IMR-90 (cell line): ENCODE measurements at regions not wholly inside any gene's neighbourhood (a gene's known extent, or its start where the extent isn't known, plus 50 kb on each side); places are given as distances from the start of the nearest gene placed in this dataset.

ENCODE experiments used
- ATAC-seq: fragments of 200-7000 bp; cut with Tn5 transposase; 2 replicates; pipeline ENCODE4 v1.9.1; 2020; ENCODE audit warnings: low read depth, mild to moderate bottlenecking, moderate library complexity
- BruUV-seq: library from RNA; stranded (reverse); fragments of 400-500 nt; replicated peaks from 2 replicates; lab custom pipeline; 2021; lab: Mats Ljungman, UMichigan
- CTCF ChIA-PET: fragments of 300-600 bp; formaldehyde crosslinking; extraction: SDS; loops from one replicate; lab custom pipeline; 2021; ENCODE audit warnings: antibody characterized with exemption; lab: Yijun Ruan, JAX
- POLR2A ChIA-PET: fragments of 300-600 bp; sonication (Branson Sonifier 250); formaldehyde crosslinking; loops from one replicate; lab custom pipeline; 2022; ENCODE audit warnings: antibody characterized with exemption; ENCODE audit not compliant: unreplicated experiment; lab: Charles Lee
- DNase-seq: peaks from one replicate; pipeline ENCODE4 v3.0.0; 2013
- H2AFZ ChIP-seq: replicated peaks from 2 replicates; pipeline ENCODE3; 2013; ENCODE audit warnings: low read length, mild to moderate bottlenecking; ENCODE audit not compliant: poor library complexity
- H2AK5ac ChIP-seq: 2 replicates; pipeline ENCODE4 v1.6.1; 2013; ENCODE audit warnings: low read depth, low read length, inconsistent platforms
- H2AK9ac ChIP-seq: replicated peaks from 2 replicates; pipeline ENCODE3; 2013; ENCODE audit warnings: mild to moderate bottlenecking, low read depth, low read length, moderate library complexity; ENCODE audit not compliant: poor library complexity
- H2BK120ac ChIP-seq: 2 replicates; pipeline ENCODE4 v1.6.1; 2013; ENCODE audit warnings: low read depth, low read length, inconsistent platforms
- H2BK15ac ChIP-seq: 3 replicates; pipeline ENCODE4 v1.6.1; 2013; ENCODE audit warnings: low read depth, low read length, inconsistent platforms
- H2BK20ac ChIP-seq: 2 replicates; pipeline ENCODE4 v1.6.1; 2013; ENCODE audit warnings: low read depth, mild to moderate bottlenecking, inconsistent platforms, low read length, moderate library complexity
- H2BK5ac ChIP-seq: 2 replicates; pipeline ENCODE4 v1.6.1; 2013; ENCODE audit warnings: mild to moderate bottlenecking, low read depth, low read length, inconsistent platforms; ENCODE audit not compliant: poor library complexity, severe bottlenecking
- H3K14ac ChIP-seq: replicated peaks from 2 replicates; pipeline ENCODE4 v1.6.1; 2013; ENCODE audit warnings: low read depth, low read length, inconsistent platforms
- H3K18ac ChIP-seq: 2 replicates; pipeline ENCODE4 v1.6.1; 2013; ENCODE audit warnings: low read depth, low read length, control low read depth
- H3K23ac ChIP-seq: 2 replicates; pipeline ENCODE4 v1.6.1; 2013; ENCODE audit warnings: low read depth, low read length, inconsistent platforms
- H3K27ac ChIP-seq: 2 replicates; pipeline ENCODE4 v1.5.1; 2013; ENCODE audit warnings: mild to moderate bottlenecking, control low read depth, low read length; ENCODE audit not compliant: insufficient read depth
- H3K27me3 ChIP-seq: 2 replicates; pipeline ENCODE4 v1.6.1; 2013; ENCODE audit warnings: low read length; ENCODE audit not compliant: control insufficient read depth, insufficient read depth
- H3K36me3 ChIP-seq: 2 replicates; pipeline ENCODE4 v1.6.1; 2013; ENCODE audit warnings: low read length, mixed read lengths; ENCODE audit not compliant: control insufficient read depth, insufficient read depth
- H3K4ac ChIP-seq: 2 replicates; pipeline ENCODE4 v1.6.1; 2013; ENCODE audit warnings: low read depth, low read length, inconsistent platforms
- H3K4me1 ChIP-seq: 2 replicates; pipeline ENCODE4 v1.6.1; 2013; ENCODE audit warnings: low read length, mixed read lengths; ENCODE audit not compliant: control insufficient read depth, insufficient read depth
- H3K4me2 ChIP-seq: 2 replicates; pipeline ENCODE4 v1.6.1; 2013; ENCODE audit warnings: low read depth, mild to moderate bottlenecking, control low read depth, low read length, moderate library complexity
- H3K4me3 ChIP-seq: 2 replicates; pipeline ENCODE4 v1.5.1; 2013; ENCODE audit warnings: low read depth, mild to moderate bottlenecking, control low read depth, low read length, moderate library complexity; ENCODE audit not compliant: insufficient read depth
- H3K56ac ChIP-seq: 2 replicates; pipeline ENCODE4 v1.6.1; 2013; ENCODE audit warnings: low read length, inconsistent platforms; ENCODE audit not compliant: insufficient read depth; ENCODE audit errors: extremely low read depth
- H3K79me1 ChIP-seq, 2 experiments: 2 replicates each; pipeline ENCODE4 v1.6.1; 2013; ENCODE audit warnings: low read length in 2 of 2, inconsistent platforms in 1 of 2, low read depth in 1 of 2
- H3K9ac ChIP-seq: 2 replicates; pipeline ENCODE4 v1.6.1; 2013; ENCODE audit warnings: low read depth, low read length, control low read depth
- H3K9me1 ChIP-seq: 2 replicates; pipeline ENCODE4 v1.6.1; 2013; ENCODE audit warnings: low read length, inconsistent platforms; ENCODE audit not compliant: insufficient read depth
- H3K9me3 ChIP-seq: 2 replicates; pipeline ENCODE4 v1.6.1; 2013; ENCODE audit warnings: low read length; ENCODE audit not compliant: control insufficient read depth, insufficient read depth
- H4K20me1 ChIP-seq: 2 replicates; pipeline ENCODE4 v1.6.1; 2013; ENCODE audit warnings: low read length, inconsistent platforms; ENCODE audit not compliant: insufficient read depth
- H4K5ac ChIP-seq: 2 replicates; pipeline ENCODE4 v1.6.1; 2013; ENCODE audit warnings: mild to moderate bottlenecking, low read depth, low read length, control low read depth
- H4K8ac ChIP-seq, 2 experiments: 2 replicates each; pipeline ENCODE4 v1.6.1; 2013; ENCODE audit warnings: low read depth in 2 of 2, low read length in 2 of 2, control low read depth in 1 of 2, inconsistent platforms in 1 of 2
- H4K91ac ChIP-seq: 2 replicates; pipeline ENCODE4 v1.6.1; 2013; ENCODE audit warnings: low read depth, low read length, inconsistent platforms; ENCODE audit not compliant: insufficient read depth
- BHLHE40 ChIP-seq: fragments of 150-350 bp; IDR thresholded peaks from 2 replicates; pipeline ENCODE4 v1.6.1; 2016; ENCODE audit warnings: mild to moderate bottlenecking, low read depth, low read length
- CEBPB ChIP-seq: IDR thresholded peaks from 2 replicates; pipeline ENCODE4 v1.6.1; 2012; ENCODE audit warnings: low read depth, low read length, improper control_type of control experiment
- CHD1 ChIP-seq: IDR thresholded peaks from 2 replicates; pipeline ENCODE4 v1.6.1; 2012; ENCODE audit warnings: low read depth, low read length, improper control_type of control experiment
- FOS ChIP-seq: fragments of 150-350 bp; IDR thresholded peaks from 2 replicates; pipeline ENCODE4 v1.6.1; 2016; ENCODE audit warnings: low read depth, low read length
- MAFK ChIP-seq: IDR thresholded peaks from 2 replicates; pipeline ENCODE4 v1.6.1; 2012; ENCODE audit warnings: low read depth, low read length, improper control_type of control experiment
- MAZ ChIP-seq: IDR thresholded peaks from 2 replicates; pipeline ENCODE4 v1.6.1; 2012; ENCODE audit warnings: low read depth, mild to moderate bottlenecking, low read length, improper control_type of control experiment, moderate library complexity, borderline replicate concordance
- MXI1 ChIP-seq: IDR thresholded peaks from 2 replicates; pipeline ENCODE4 v1.6.1; 2012; ENCODE audit warnings: low read depth, mild to moderate bottlenecking, low read length, moderate library complexity, borderline replicate concordance
- NFE2L2 ChIP-seq: fragments of 150-350 bp; IDR thresholded peaks from 2 replicates; pipeline ENCODE4 v1.6.1; 2016; ENCODE audit warnings: low read depth, mild to moderate bottlenecking, low read length
- POLR2A ChIP-seq: IDR thresholded peaks from 2 replicates; pipeline ENCODE4 v1.6.1; 2012; ENCODE audit warnings: mild to moderate bottlenecking, low read depth, low read length
- RAD21 ChIP-seq: IDR thresholded peaks from 2 replicates; pipeline ENCODE4 v1.6.1; 2012; ENCODE audit warnings: low read length, improper control_type of control experiment
- WGBS, 2 experiments: methylation state at CpG; one replicate each; pipeline versions ENCODE4 v1.1.5 to v1.1.7; 2013; ENCODE audit warnings: missing lambda C conversion rate in 2 of 2; ENCODE audit not compliant: insufficient read length in 1 of 2; ENCODE audit errors: extremely low coverage in 2 of 2; 5-methylcytosine and 5-hydroxymethylcytosine counted together
- dilution Hi-C: fragments of 300-500 bp; cut with HindIII; formaldehyde crosslinking; loops from one replicate; pipeline ENCODE4 v1.14.3; 2018; ENCODE audit warnings: low sequenced_read_pairs; ENCODE audit not compliant: unreplicated experiment
- in situ Hi-C: fragments of 300-500 bp; cut with MboI; formaldehyde crosslinking; loops from 3 replicates; pipeline ENCODE4 v1.14.3; 2019; ENCODE audit warnings: low sequenced_read_pairs, inconsistent platforms, mixed read lengths
- intact Hi-C: fragments of 100-400 bp; cut with micrococcal nuclease; formaldehyde crosslinking; loops from 2 replicates; pipeline ENCODE4 v1.10.0; 2022
- TF ChIP-seq, protein P1 (sequence below): fragments of 150-350 bp; IDR thresholded peaks from 2 replicates; pipeline ENCODE4 v1.6.1; 2017; ENCODE audit warnings: mild to moderate bottlenecking, antibody characterized with exemption, low read length, low read depth
- TF ChIP-seq, protein P2 (sequence below): fragments of 150-350 bp; IDR thresholded peaks from 2 replicates; pipeline ENCODE4 v1.6.1; 2016; ENCODE audit warnings: low read depth, mild to moderate bottlenecking, low read length, moderate library complexity, borderline replicate concordance

DNA sequence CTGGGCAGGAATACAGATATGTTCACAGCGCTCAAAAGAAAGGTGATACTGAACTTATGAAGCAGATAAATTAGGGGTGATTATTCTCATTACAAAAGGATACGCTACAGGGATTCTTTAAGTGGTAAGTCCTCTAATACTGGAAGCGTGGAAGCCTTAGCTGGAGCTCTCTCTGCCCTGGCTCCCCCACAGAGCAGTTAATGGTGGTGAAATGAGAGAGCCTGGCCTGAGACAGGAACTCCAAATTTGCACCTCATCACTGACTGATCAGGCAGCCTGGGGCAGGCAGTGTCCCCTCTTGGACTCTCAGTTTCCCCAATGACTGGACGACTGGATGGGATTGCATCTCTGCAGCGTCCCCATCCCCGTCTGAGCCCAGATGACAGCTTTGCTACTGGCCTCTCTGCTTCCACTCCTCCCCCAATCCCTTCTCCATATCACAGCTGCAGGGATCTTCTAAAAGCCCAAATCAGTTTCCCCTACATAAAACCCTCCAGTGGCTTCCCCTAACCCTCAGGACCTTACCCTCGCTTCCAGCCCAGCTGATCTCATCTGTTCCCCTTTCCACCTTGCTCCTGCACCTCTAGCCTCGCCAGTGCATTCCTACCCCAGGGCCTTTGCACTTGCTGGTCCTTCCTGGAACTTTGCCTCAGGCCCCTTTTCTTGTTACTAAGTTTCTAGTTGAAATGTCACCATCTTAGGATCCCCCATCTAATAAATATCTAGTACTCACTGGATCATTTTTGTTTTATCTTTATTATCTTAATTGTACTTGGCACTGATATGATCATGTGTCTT, 171.7 kb upstream of the LHX5 start:
- WGBS, 2 experiments, result 23% methylated on average over 3 of the region's 8 CpGs; no CpG with 5 or more reads in 1 of the 2 experiments
- BruUV-seq, result no TSS peak

More for the DNA sequence above, 171.7 kb upstream of the LHX5 start:
- no peak overlapping the region for H3K23ac ChIP-seq
- no peak overlapping the region for H4K8ac ChIP-seq
- H4K20me1 ChIP-seq, result no peaks in the 10 kb centered on the region
- no peak overlapping the region for H2BK15ac ChIP-seq
- no peak overlapping the region for H3K56ac ChIP-seq
- peaks cover 14% of the 10 kb centered on the region for H3K27me3 ChIP-seq
- ChIA-PET POLR2A (no interaction called here), CTCF (no interaction called here)
- dilution Hi-C loops, result no loop called here
- no peaks in the 10 kb centered on the region for H3K36me3 ChIP-seq
- H3K79me1 ChIP-seq, result no peaks in the 10 kb centered on the region
- H3K9me1 ChIP-seq, result no peaks in the 10 kb centered on the region
- H3K4ac ChIP-seq, result no peak overlapping the region
- H2AFZ ChIP-seq, result no peak overlapping the region
- H3K9me3 ChIP-seq, result no peaks in the 10 kb centered on the region
- no peak overlapping the region for H4K5ac ChIP-seq
- H3K18ac ChIP-seq, result no peak overlapping the region
- no peak for TF ChIP-seq CEBPB
- no peak for TF ChIP-seq FOS
- TF ChIP-seq RAD21, result no peak
- no peak for TF ChIP-seq MXI1
- TF ChIP-seq, protein P1, sequence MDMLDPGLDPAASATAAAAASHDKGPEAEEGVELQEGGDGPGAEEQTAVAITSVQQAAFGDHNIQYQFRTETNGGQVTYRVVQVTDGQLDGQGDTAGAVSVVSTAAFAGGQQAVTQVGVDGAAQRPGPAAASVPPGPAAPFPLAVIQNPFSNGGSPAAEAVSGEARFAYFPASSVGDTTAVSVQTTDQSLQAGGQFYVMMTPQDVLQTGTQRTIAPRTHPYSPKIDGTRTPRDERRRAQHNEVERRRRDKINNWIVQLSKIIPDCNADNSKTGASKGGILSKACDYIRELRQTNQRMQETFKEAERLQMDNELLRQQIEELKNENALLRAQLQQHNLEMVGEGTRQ, result no peak
- no peak for TF ChIP-seq MAFK
- TF ChIP-seq MAZ, result no peak
- no peak for TF ChIP-seq POLR2A
- TF ChIP-seq NFE2L2, result no peak
- TF ChIP-seq, protein P2, sequence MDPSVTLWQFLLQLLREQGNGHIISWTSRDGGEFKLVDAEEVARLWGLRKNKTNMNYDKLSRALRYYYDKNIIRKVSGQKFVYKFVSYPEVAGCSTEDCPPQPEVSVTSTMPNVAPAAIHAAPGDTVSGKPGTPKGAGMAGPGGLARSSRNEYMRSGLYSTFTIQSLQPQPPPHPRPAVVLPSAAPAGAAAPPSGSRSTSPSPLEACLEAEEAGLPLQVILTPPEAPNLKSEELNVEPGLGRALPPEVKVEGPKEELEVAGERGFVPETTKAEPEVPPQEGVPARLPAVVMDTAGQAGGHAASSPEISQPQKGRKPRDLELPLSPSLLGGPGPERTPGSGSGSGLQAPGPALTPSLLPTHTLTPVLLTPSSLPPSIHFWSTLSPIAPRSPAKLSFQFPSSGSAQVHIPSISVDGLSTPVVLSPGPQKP, result no peak
- TF ChIP-seq CHD1, result no peak
- no peak for TF ChIP-seq BHLHE40
- H3K27ac ChIP-seq, result no peak overlapping the region
- ATAC-seq (no peak), DNase-seq (no peak)
- no peak overlapping the region for H2AK5ac ChIP-seq
- intact Hi-C loops, result no loop called here
- H3K4me2 ChIP-seq, result no peak overlapping the region
- H4K91ac ChIP-seq, result no peak overlapping the region
- H2BK120ac ChIP-seq, result no peak overlapping the region
- no peak overlapping the region for H3K14ac ChIP-seq
- H2AK9ac ChIP-seq, result no peak overlapping the region
- H2BK20ac ChIP-seq, result no peak overlapping the region
- H2BK5ac ChIP-seq, result no peak overlapping the region
- H3K9ac ChIP-seq, result no peak overlapping the region
- no peaks in the 10 kb centered on the region for H3K4me1 ChIP-seq
- no peak overlapping the region for H3K4me3 ChIP-seq
- in situ Hi-C loops, result no loop called here
